CD4-positive, alpha-beta memory T cell (primary cell): ENCODE measurements at regions not wholly inside any gene's neighbourhood (a gene's known extent, or its start where the extent isn't known, plus 50 kb on each side); places are given as distances from the start of the nearest gene placed in this dataset.

ENCODE experiments used
- CTCF ChIA-PET: fragments of 350-600 bp; sonication (Branson Sonifier 250); formaldehyde crosslinking; loops from one replicate; lab custom pipeline; 2021; ENCODE audit warnings: inconsistent platforms; ENCODE audit not compliant: partially characterized antibody; lab: Charles Lee
- POLR2A ChIA-PET: fragments of 350-600 bp; sonication (Branson Sonifier 250); formaldehyde crosslinking; loops from one replicate; lab custom pipeline; 2021; ENCODE audit not compliant: partially characterized antibody; lab: Charles Lee
- DNase-seq, 5 donors: peaks; one replicate each; pipeline versions ENCODE4 v3.0.0 to v3.0.0-alpha.2; 2020 to 2022; ENCODE audit warnings: mixed read lengths in 1 of 5
- H3K27ac ChIP-seq: one replicate; pipeline ENCODE4 v1.7.0; 2013; ENCODE audit warnings: low read depth, low read length
- H3K27me3 ChIP-seq: 2 replicates; pipeline ENCODE4 v1.7.0; 2013; ENCODE audit warnings: mild to moderate bottlenecking, low read length, moderate library complexity; ENCODE audit not compliant: insufficient read depth
- H3K36me3 ChIP-seq: 2 replicates; pipeline ENCODE4 v1.7.0; 2013; ENCODE audit warnings: mild to moderate bottlenecking, low read length, moderate library complexity; ENCODE audit not compliant: insufficient read depth
- H3K4me1 ChIP-seq: 2 replicates; pipeline ENCODE4 v1.7.0; 2013; ENCODE audit warnings: mild to moderate bottlenecking, low read length, moderate library complexity; ENCODE audit not compliant: insufficient read depth
- H3K4me3 ChIP-seq, 2 donors: one replicate each; pipeline ENCODE4 v1.7.0; 2013; ENCODE audit warnings: low read length in 2 of 2, mild to moderate bottlenecking in 1 of 2
- H3K9me3 ChIP-seq, 2 donors: one replicate each; pipeline ENCODE4 v1.7.0; 2013; ENCODE audit warnings: low read length in 2 of 2, control low read depth in 1 of 2; ENCODE audit not compliant: control insufficient read depth in 1 of 2
- H3K27ac Mint-ChIP-seq, 7 donors: one replicate each; pipeline ENCODE4 v1.8.0; 2020 to 2021; ENCODE audit warnings: mixed read lengths in 7 of 7, mild to moderate bottlenecking in 6 of 7, inconsistent platforms in 3 of 7, moderate library complexity in 3 of 7
- H3K27me3 Mint-ChIP-seq, 2 donors: one replicate each; pipeline ENCODE4 v1.8.0; 2020 to 2021; ENCODE audit warnings: mixed read lengths in 2 of 2
- H3K36me3 Mint-ChIP-seq, 2 donors: one replicate each; pipeline ENCODE4 v1.8.0; 2020 to 2021; ENCODE audit warnings: mixed read lengths in 2 of 2, inconsistent platforms in 1 of 2, mild to moderate bottlenecking in 1 of 2
- H3K4me1 Mint-ChIP-seq, 4 donors: one replicate each; pipeline ENCODE4 v1.8.0; 2020 to 2021; ENCODE audit warnings: mixed read lengths in 4 of 4, mild to moderate bottlenecking in 1 of 4
- H3K4me3 Mint-ChIP-seq, 8 donors: one replicate each; pipeline ENCODE4 v1.8.0; 2020 to 2021; ENCODE audit warnings: mixed read lengths in 8 of 8, mild to moderate bottlenecking in 7 of 8, moderate library complexity in 6 of 8, inconsistent platforms in 3 of 8
- H3K9me3 Mint-ChIP-seq, 8 donors: one replicate each; pipeline ENCODE4 v1.8.0; 2020 to 2021; ENCODE audit warnings: mixed read lengths in 8 of 8, mild to moderate bottlenecking in 5 of 8, inconsistent platforms in 3 of 8, moderate library complexity in 1 of 8
- intact Hi-C: fragments of 100-400 bp; cut with micrococcal nuclease; formaldehyde crosslinking; loops from one replicate; pipeline ENCODE4 v1.15.1; 2023

- Mint-ChIP-seq H3K9me3 (peaks cover 0 to 20% (median 5%) of the 10 kb centered on the region in 8 donors), H3K36me3 (no peaks in the 10 kb centered on the region), H3K4me3 (no peak overlapping the region), H3K27me3 (no peaks in the 10 kb centered on the region), H3K4me1 (no peaks in the 10 kb centered on the region), H3K27ac (no peak overlapping the region)
- no peaks in the 10 kb centered on the region for H3K27me3 ChIP-seq
- no peak overlapping the region for H3K4me3 ChIP-seq
- intact Hi-C loops = no loop called here
- POLR2A ChIA-PET = no interaction called here
- H3K36me3 ChIP-seq = no peaks in the 10 kb centered on the region
- DNase-seq = no peak
- no peaks in the 10 kb centered on the region for H3K4me1 ChIP-seq
- H3K27ac ChIP-seq = no peak overlapping the region
- CTCF ChIA-PET = no interaction called here
- H3K9me3 ChIP-seq = no peaks in the 10 kb centered on the region
Measured at GRCh38 chr6:62764841-62765240, 446.4 kb upstream of the FKBP1C start.

- peaks cover 0 to 12% (median 5%) of the 10 kb centered on the region in 8 donors for H3K9me3 Mint-ChIP-seq
- no peak overlapping the region for H3K4me3 Mint-ChIP-seq
- H3K27ac ChIP-seq = no peak overlapping the region
- H3K4me3 ChIP-seq = no peak overlapping the region
- POLR2A ChIA-PET = no interaction called here
- H3K36me3 Mint-ChIP-seq = no peaks in the 10 kb centered on the region
- intact Hi-C loops = no loop called here
- no peaks in the 10 kb centered on the region for H3K27me3 ChIP-seq
- no peaks in the 10 kb centered on the region for H3K36me3 ChIP-seq
- no peaks in the 10 kb centered on the region for H3K27me3 Mint-ChIP-seq
- no peak overlapping the region for H3K27ac Mint-ChIP-seq
- no peaks in the 10 kb centered on the region for H3K4me1 Mint-ChIP-seq
- H3K9me3 ChIP-seq = no peaks in the 10 kb centered on the region
- no peak for DNase-seq
- CTCF ChIA-PET = no interaction called here
- no peaks in the 10 kb centered on the region for H3K4me1 ChIP-seq
Measured at GRCh38 chr6:62763125-62763912, 447.9 kb upstream of the FKBP1C start.

GRCh38 chr6:62746968-62747367 lies 460.9 kb upstream of the KHDRBS2 start:
- no peaks in the 10 kb centered on the region for H3K9me3 ChIP-seq
- Mint-ChIP-seq H3K4me3 (no peak overlapping the region), H3K9me3 (peaks cover 0 to 8% (median 4%) of the 10 kb centered on the region in 8 donors), H3K27ac (no peak overlapping the region), H3K36me3 (no peaks in the 10 kb centered on the region), H3K27me3 (no peaks in the 10 kb centered on the region), H3K4me1 (no peaks in the 10 kb centered on the region)
- no peak overlapping the region for H3K4me3 ChIP-seq
- intact Hi-C loops = no loop called here
- H3K27ac ChIP-seq = no peak overlapping the region
- ChIA-PET CTCF (no interaction called here), POLR2A (no interaction called here)
- no peak for DNase-seq
- H3K36me3 ChIP-seq = no peaks in the 10 kb centered on the region
- no peaks in the 10 kb centered on the region for H3K27me3 ChIP-seq
- no peaks in the 10 kb centered on the region for H3K4me1 ChIP-seq

GRCh38 chr6:62746161-62746560 lies 460.1 kb upstream of the KHDRBS2 start:
- ChIA-PET CTCF (no interaction called here), POLR2A (no interaction called here)
- Histone ChIP-seq H3K27ac (no peak overlapping the region), H3K9me3 (no peaks in the 10 kb centered on the region), H3K4me1 (no peaks in the 10 kb centered on the region), H3K27me3 (no peaks in the 10 kb centered on the region), H3K4me3 (no peak overlapping the region), H3K36me3 (no peaks in the 10 kb centered on the region)
- no peaks in the 10 kb centered on the region for H3K27me3 Mint-ChIP-seq
- H3K4me1 Mint-ChIP-seq = no peaks in the 10 kb centered on the region
- no peaks in the 10 kb centered on the region for H3K36me3 Mint-ChIP-seq
- DNase-seq = no peak
- no peak overlapping the region for H3K4me3 Mint-ChIP-seq
- no peak overlapping the region for H3K27ac Mint-ChIP-seq
- peaks cover 0 to 9% (median 4%) of the 10 kb centered on the region in 8 donors for H3K9me3 Mint-ChIP-seq
- intact Hi-C loops = no loop called here

- Mint-ChIP-seq H3K36me3 (no peaks in the 10 kb centered on the region), H3K27ac (no peak overlapping the region), H3K4me3 (no peak overlapping the region), H3K9me3 (peaks cover 0 to 12% (median 8%) of the 10 kb centered on the region in 8 donors), H3K27me3 (no peaks in the 10 kb centered on the region), H3K4me1 (no peaks in the 10 kb centered on the region)
- Histone ChIP-seq H3K27me3 (no peaks in the 10 kb centered on the region), H3K4me3 (no peak overlapping the region), H3K36me3 (no peaks in the 10 kb centered on the region), H3K27ac (no peak overlapping the region), H3K9me3 (no peaks in the 10 kb centered on the region), H3K4me1 (no peaks in the 10 kb centered on the region)
- intact Hi-C loops = no loop called here
- no peak for DNase-seq
- ChIA-PET POLR2A (no interaction called here), CTCF (no interaction called here)
Measured at GRCh38 chr6:62740596-62740995, 454.6 kb upstream of the KHDRBS2 start.

GRCh38 chr6:62740171-62740570 lies 454.1 kb upstream of the KHDRBS2 start:
- no peaks in the 10 kb centered on the region for H3K27me3 ChIP-seq
- no peak overlapping the region for H3K4me3 Mint-ChIP-seq
- CTCF ChIA-PET = no interaction called here
- H3K27ac ChIP-seq = no peak overlapping the region
- no peaks in the 10 kb centered on the region for H3K4me1 ChIP-seq
- no peaks in the 10 kb centered on the region for H3K36me3 Mint-ChIP-seq
- no peak for DNase-seq
- no peaks in the 10 kb centered on the region for H3K9me3 ChIP-seq
- intact Hi-C loops = no loop called here
- no peaks in the 10 kb centered on the region for H3K4me1 Mint-ChIP-seq
- peaks cover 0 to 12% (median 8%) of the 10 kb centered on the region in 8 donors for H3K9me3 Mint-ChIP-seq
- POLR2A ChIA-PET = no interaction called here
- no peak overlapping the region for H3K27ac Mint-ChIP-seq
- H3K4me3 ChIP-seq = no peak overlapping the region
- no peaks in the 10 kb centered on the region for H3K36me3 ChIP-seq
- no peaks in the 10 kb centered on the region for H3K27me3 Mint-ChIP-seq

GRCh38 chr6:62737792-62738191 lies 451.8 kb upstream of the KHDRBS2 start:
- DNase-seq = no peak
- Histone ChIP-seq H3K4me1 (no peaks in the 10 kb centered on the region), H3K27me3 (no peaks in the 10 kb centered on the region), H3K9me3 (no peaks in the 10 kb centered on the region), H3K4me3 (no peak overlapping the region), H3K27ac (no peak overlapping the region), H3K36me3 (no peaks in the 10 kb centered on the region)
- Mint-ChIP-seq H3K9me3 (peaks cover 0 to 12% (median 8%) of the 10 kb centered on the region in 8 donors), H3K4me3 (no peak overlapping the region), H3K27me3 (no peaks in the 10 kb centered on the region), H3K4me1 (no peaks in the 10 kb centered on the region), H3K36me3 (no peaks in the 10 kb centered on the region), H3K27ac (no peak overlapping the region)
- ChIA-PET CTCF (no interaction called here), POLR2A (no interaction called here)
- intact Hi-C loops = no loop called here
